B cell (primary cell): ENCODE measurements at regions not wholly inside any gene's neighbourhood (a gene's known extent, or its start where the extent isn't known, plus 50 kb on each side); places are given as distances from the start of the nearest gene placed in this dataset.

Source experiments
- ATAC-seq: fragments of 200-7000 bp; cut with Tn5 transposase; one replicate; pipeline ENCODE4 v1.10.0; 2021; ENCODE audit warnings: low read depth, mild to moderate bottlenecking, moderate number of reproducible peaks, moderate library complexity
- CTCF ChIA-PET: fragments of 350-600 bp; sonication (Branson Sonifier 250); formaldehyde crosslinking; loops from one replicate; lab custom pipeline; 2021; ENCODE audit warnings: antibody characterized with exemption, inconsistent platforms; lab: Charles Lee
- POLR2A ChIA-PET: fragments of 350-600 bp; sonication (Branson Sonifier 250); formaldehyde crosslinking; loops from one replicate; lab custom pipeline; 2021; ENCODE audit warnings: antibody characterized with exemption; lab: Charles Lee
- DNase-seq: peaks from one replicate; pipeline ENCODE4 v3.0.0; 2013
- H2AFZ ChIP-seq: 2 replicates; pipeline ENCODE4 v1.6.1; 2012; ENCODE audit warnings: mild to moderate bottlenecking, low read depth, low read length; ENCODE audit not compliant: insufficient read depth, poor library complexity, severe bottlenecking
- H3K27ac ChIP-seq, 2 donors: 1 replicate in 1 of 2; 2 replicates in 1 of 2; pipeline ENCODE4 v1.5.1; 2012 to 2013; ENCODE audit warnings: low read length in 2 of 2, mild to moderate bottlenecking in 2 of 2, moderate library complexity in 1 of 2
- H3K27me3 ChIP-seq, 4 experiments: fragments of 200-600 bp in 1 of 4; sonication (generic) in 1 of 4; replicated peaks in 1 of 4; 1 replicate in 2 of 4; 2 replicates in 2 of 4; pipeline versions ENCODE4 v1.6.1 to v1.7.0; 2013 to 2016; ENCODE audit warnings: low read length in 3 of 4, mild to moderate bottlenecking in 2 of 4, mixed read lengths in 1 of 4, moderate library complexity in 1 of 4; ENCODE audit not compliant: insufficient read depth in 4 of 4, control insufficient read depth in 3 of 4; ENCODE audit errors: control extremely low read depth in 1 of 4
- H3K36me3 ChIP-seq, 2 experiments: replicated peaks in 1 of 2; 1 replicate in 1 of 2; 2 replicates in 1 of 2; pipeline versions ENCODE4 v1.6.1 to v1.7.1; 2013; ENCODE audit warnings: low read length in 1 of 2; ENCODE audit not compliant: insufficient read depth in 2 of 2, control insufficient read depth in 1 of 2; ENCODE audit errors: control extremely low read depth in 1 of 2, extremely low read depth in 1 of 2
- H3K4me1 ChIP-seq, 2 donors: fragments of 200-600 bp in 1 of 2; sonication (generic) in 1 of 2; 1 replicate in 1 of 2; 2 replicates in 1 of 2; pipeline versions ENCODE4 v1.5.1 to v1.6.1; 2013 to 2017; ENCODE audit warnings: low read length in 2 of 2; ENCODE audit not compliant: control insufficient read depth in 2 of 2, insufficient read depth in 2 of 2
- H3K4me2 ChIP-seq: replicated peaks from 2 replicates; pipeline ENCODE3; 2012; ENCODE audit warnings: mild to moderate bottlenecking, low read depth, low read length; ENCODE audit not compliant: poor library complexity, severe bottlenecking
- H3K4me3 ChIP-seq, 5 experiments: fragments of 200-600 bp in 1 of 5; sonication (generic) in 1 of 5; 1 replicate in 3 of 5; 2 replicates in 2 of 5; pipeline versions ENCODE4 v1.5.1 to v1.7.0; 2011 to 2016; ENCODE audit warnings: low read length in 4 of 5, mild to moderate bottlenecking in 4 of 5, low read depth in 2 of 5, control low read depth in 1 of 5, moderate library complexity in 1 of 5; ENCODE audit not compliant: insufficient read depth in 1 of 5; ENCODE audit errors: control extremely low read depth in 1 of 5, extremely low read depth in 1 of 5
- H3K79me2 ChIP-seq: fragments of 200-600 bp; sonication (generic); one replicate; pipeline ENCODE4 v1.6.0; 2016; ENCODE audit warnings: low read length; ENCODE audit not compliant: control insufficient read depth, insufficient read depth
- H3K9ac ChIP-seq: fragments of 200-600 bp; sonication (generic); 2 replicates; pipeline ENCODE4 v1.6.1; 2017; ENCODE audit warnings: mild to moderate bottlenecking, low read length, moderate library complexity
- H3K9me3 ChIP-seq, 3 donors: one replicate each; pipeline versions ENCODE4 v1.6.1 to v1.7.1; 2013; ENCODE audit warnings: low read length in 2 of 3; ENCODE audit not compliant: control insufficient read depth in 2 of 3, insufficient read depth in 1 of 3; ENCODE audit errors: control extremely low read depth in 1 of 3
- H4K20me1 ChIP-seq: 2 replicates; pipeline ENCODE4 v1.6.0; 2012; ENCODE audit warnings: mild to moderate bottlenecking, low read length; ENCODE audit not compliant: insufficient read depth, control insufficient read depth, poor library complexity, severe bottlenecking
- H3K27ac Mint-ChIP-seq: one replicate; pipeline ENCODE4 v1.8.0; 2021; ENCODE audit warnings: mixed read lengths
- H3K27me3 Mint-ChIP-seq: one replicate; pipeline ENCODE4 v1.8.0; 2021; ENCODE audit warnings: mixed read lengths
- H3K4me1 Mint-ChIP-seq: one replicate; pipeline ENCODE4 v1.8.0; 2021; ENCODE audit warnings: mixed read lengths
- H3K4me3 Mint-ChIP-seq: one replicate; pipeline ENCODE4 v1.8.0; 2021; ENCODE audit warnings: mixed read lengths
- H3K9me3 Mint-ChIP-seq: one replicate; pipeline ENCODE4 v1.8.0; 2022; ENCODE audit warnings: mixed read lengths; ENCODE audit not compliant: insufficient read depth
- EZH2 ChIP-seq: IDR thresholded peaks from 2 replicates; pipeline ENCODE4 v1.6.1; 2012; ENCODE audit warnings: borderline replicate concordance, low read depth, mild to moderate bottlenecking, moderate library complexity, low read length; ENCODE audit not compliant: insufficient read depth, poor library complexity, severe bottlenecking
- WGBS: methylation state at CpG from one replicate; pipeline ENCODE4 v1.1.5; 2013; ENCODE audit warnings: missing lambda C conversion rate; ENCODE audit not compliant: insufficient coverage; 5-methylcytosine and 5-hydroxymethylcytosine counted together
- intact Hi-C: fragments of 100-400 bp; cut with micrococcal nuclease; formaldehyde crosslinking; loops from one replicate; pipeline ENCODE4 v1.10.0; 2022
- TF ChIP-seq, protein P1 (sequence below): fragments of 200-600 bp; IDR thresholded peaks from one replicate; pipeline ENCODE4 v1.8.0; 2022; ENCODE audit warnings: antibody characterized with exemption, mild to moderate bottlenecking

DNA sequence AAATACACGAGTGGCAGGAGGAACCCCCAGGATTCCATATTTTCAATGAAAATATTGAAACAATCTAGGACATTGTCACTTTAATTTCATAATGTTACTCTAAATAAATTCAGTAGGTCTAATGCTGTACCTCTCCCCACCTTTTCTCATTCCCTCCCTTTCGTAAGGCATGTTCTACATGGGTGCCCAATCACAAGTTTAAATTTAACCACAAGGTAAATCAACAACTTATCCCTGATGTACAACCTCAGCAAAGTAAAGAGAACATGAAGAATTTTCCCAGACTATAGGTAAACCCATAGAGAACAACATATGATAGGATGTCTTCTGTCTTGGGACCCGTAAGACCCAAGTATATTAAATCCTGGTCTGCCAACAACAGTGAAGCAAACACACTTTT, 53.2 kb upstream of the MITF start:
- CTCF ChIA-PET: no interaction called here
- no peaks in the 10 kb centered on the region for H3K9me3 Mint-ChIP-seq
- intact Hi-C loops: no loop called here

DNA sequence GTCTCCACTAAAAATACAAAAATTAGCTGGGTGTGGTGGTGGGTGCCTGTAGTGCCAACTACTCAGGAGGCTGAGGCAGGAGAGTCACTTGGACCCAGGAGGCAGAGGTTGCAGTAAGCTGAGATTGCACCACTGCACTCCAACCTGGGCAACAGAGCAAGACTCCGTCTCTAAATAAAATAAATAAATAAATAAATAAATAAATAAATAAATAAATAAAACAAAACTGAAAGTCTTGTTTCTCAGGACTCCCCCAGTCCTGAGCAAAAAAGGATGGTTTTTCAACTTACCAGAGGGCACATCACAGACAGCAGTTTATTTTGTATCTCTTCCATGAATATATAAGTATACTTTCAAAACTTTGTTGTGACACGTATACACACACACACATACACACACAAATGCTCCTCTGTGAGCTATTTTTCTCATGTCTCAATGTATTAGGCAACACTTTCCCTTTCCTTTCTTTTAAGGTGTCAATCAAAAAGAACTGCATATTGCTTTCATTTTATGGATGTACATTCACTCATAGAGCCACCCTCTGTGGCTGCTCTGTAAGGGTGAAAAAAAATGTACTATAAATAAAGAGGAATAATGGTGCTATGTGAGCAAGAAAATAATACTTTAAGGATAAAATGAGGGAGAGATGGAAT, 54.8 kb upstream of the MITF start:
- no peak for ATAC-seq
- Histone ChIP-seq H4K20me1 (no peaks in the 10 kb centered on the region), H3K4me1 (no peaks in the 10 kb centered on the region), H3K4me2 (no peak overlapping the region), H2AFZ (no peak overlapping the region), H3K79me2 (no peaks in the 10 kb centered on the region), H3K27ac (no peak overlapping the region), H3K27me3 (no peaks in the 10 kb centered on the region), H3K4me3 (no peak overlapping the region), H3K36me3 (no peaks in the 10 kb centered on the region), H3K9ac (no peak overlapping the region), H3K9me3 (no peaks in the 10 kb centered on the region)
- intact Hi-C loops: no loop called here
- ChIA-PET CTCF (no interaction called here), POLR2A (no interaction called here)
- WGBS: no CpG with 5 or more reads among the region's 2 CpGs
- DNase-seq: no peak
- no peaks in the 10 kb centered on the region for H3K4me1 Mint-ChIP-seq
- no peaks in the 10 kb centered on the region for H3K27me3 Mint-ChIP-seq
- H3K9me3 Mint-ChIP-seq: no peaks in the 10 kb centered on the region
- TF ChIP-seq, protein P1, sequence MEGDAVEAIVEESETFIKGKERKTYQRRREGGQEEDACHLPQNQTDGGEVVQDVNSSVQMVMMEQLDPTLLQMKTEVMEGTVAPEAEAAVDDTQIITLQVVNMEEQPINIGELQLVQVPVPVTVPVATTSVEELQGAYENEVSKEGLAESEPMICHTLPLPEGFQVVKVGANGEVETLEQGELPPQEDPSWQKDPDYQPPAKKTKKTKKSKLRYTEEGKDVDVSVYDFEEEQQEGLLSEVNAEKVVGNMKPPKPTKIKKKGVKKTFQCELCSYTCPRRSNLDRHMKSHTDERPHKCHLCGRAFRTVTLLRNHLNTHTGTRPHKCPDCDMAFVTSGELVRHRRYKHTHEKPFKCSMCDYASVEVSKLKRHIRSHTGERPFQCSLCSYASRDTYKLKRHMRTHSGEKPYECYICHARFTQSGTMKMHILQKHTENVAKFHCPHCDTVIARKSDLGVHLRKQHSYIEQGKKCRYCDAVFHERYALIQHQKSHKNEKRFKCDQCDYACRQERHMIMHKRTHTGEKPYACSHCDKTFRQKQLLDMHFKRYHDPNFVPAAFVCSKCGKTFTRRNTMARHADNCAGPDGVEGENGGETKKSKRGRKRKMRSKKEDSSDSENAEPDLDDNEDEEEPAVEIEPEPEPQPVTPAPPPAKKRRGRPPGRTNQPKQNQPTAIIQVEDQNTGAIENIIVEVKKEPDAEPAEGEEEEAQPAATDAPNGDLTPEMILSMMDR: no peak
- TF ChIP-seq EZH2: no peak
- H3K4me3 Mint-ChIP-seq: no peak overlapping the region
- H3K27ac Mint-ChIP-seq: no peak overlapping the region

More for the DNA sequence above, 53.2 kb upstream of the MITF start:
- Histone ChIP-seq H4K20me1 (no peaks in the 10 kb centered on the region), H3K4me1 (no peaks in the 10 kb centered on the region), H3K9me3 (no peaks in the 10 kb centered on the region), H3K4me2 (no peak overlapping the region), H3K27me3 (no peaks in the 10 kb centered on the region), H3K9ac (no peak overlapping the region), H2AFZ (no peak overlapping the region), H3K79me2 (no peaks in the 10 kb centered on the region), H3K4me3 (no peak overlapping the region), H3K36me3 (no peaks in the 10 kb centered on the region), H3K27ac (no peak overlapping the region)
- ATAC-seq (no peak), DNase-seq (no peak)
- Mint-ChIP-seq H3K27ac (no peak overlapping the region), H3K4me3 (no peak overlapping the region), H3K4me1 (no peaks in the 10 kb centered on the region), H3K27me3 (no peaks in the 10 kb centered on the region)
- POLR2A ChIA-PET: no interaction called here
- TF ChIP-seq EZH2: no peak
- TF ChIP-seq, protein P1: no peak
- WGBS: 90% methylated on average over 2 of the region's 3 CpGs
